ENCODE measurements at regions not wholly inside any gene's neighbourhood (a gene's known extent, or its start where the extent isn't known, plus 50 kb on each side); places are given as distances from the start of the nearest gene placed in this dataset.

DNA sequence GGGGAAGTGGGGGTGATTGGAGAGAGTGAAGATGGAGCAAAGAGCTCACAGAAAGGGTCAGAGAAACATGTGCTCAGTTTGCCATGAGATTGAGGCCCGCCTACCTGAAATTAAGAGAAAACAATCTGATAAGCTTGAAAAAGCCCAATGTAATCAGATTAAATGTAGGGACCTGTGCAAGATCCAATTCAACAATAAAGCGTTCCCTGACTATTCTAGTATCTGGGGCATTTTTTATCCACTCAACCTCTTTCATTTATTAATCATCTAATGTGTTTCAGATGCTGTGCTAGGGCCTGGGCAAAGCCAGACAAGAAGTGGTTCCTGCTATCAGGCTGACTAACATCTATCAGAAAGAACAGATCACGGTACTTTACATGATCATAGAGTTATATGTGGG lies 238.4 kb upstream of the MYO3A start:
- TF ChIP-seq, protein P1, sequence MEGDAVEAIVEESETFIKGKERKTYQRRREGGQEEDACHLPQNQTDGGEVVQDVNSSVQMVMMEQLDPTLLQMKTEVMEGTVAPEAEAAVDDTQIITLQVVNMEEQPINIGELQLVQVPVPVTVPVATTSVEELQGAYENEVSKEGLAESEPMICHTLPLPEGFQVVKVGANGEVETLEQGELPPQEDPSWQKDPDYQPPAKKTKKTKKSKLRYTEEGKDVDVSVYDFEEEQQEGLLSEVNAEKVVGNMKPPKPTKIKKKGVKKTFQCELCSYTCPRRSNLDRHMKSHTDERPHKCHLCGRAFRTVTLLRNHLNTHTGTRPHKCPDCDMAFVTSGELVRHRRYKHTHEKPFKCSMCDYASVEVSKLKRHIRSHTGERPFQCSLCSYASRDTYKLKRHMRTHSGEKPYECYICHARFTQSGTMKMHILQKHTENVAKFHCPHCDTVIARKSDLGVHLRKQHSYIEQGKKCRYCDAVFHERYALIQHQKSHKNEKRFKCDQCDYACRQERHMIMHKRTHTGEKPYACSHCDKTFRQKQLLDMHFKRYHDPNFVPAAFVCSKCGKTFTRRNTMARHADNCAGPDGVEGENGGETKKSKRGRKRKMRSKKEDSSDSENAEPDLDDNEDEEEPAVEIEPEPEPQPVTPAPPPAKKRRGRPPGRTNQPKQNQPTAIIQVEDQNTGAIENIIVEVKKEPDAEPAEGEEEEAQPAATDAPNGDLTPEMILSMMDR (IDR thresholded peaks at IDR 0.05; ENCODE audit: insufficient read depth, low read length, poor library complexity, severe bottlenecking) = no peak
- no peak for TF ChIP-seq EZH2phosphoT487 (conservative IDR thresholded peaks at IDR 0.05; ENCODE audit: low read length)

Data from SU-DHL-6 (cell line).